SU-DHL-6 (cell line): ENCODE measurements at regions not wholly inside any gene's neighbourhood (a gene's known extent, or its start where the extent isn't known, plus 50 kb on each side); places are given as distances from the start of the nearest gene placed in this dataset.

Experiments used
- H2AFZ ChIP-seq: fragments of 200-600 bp; sonication (generic); 2 replicates; pipeline ENCODE4 v1.6.1; 2014; ENCODE audit warnings: low read depth, mild to moderate bottlenecking, moderate library complexity, mixed read lengths, antibody characterized with exemption, low read length; ENCODE audit not compliant: severe bottlenecking
- H3F3A ChIP-seq: fragments of 200-600 bp; shearing (Covaris generic); 2 replicates; pipeline ENCODE4 v1.6.0; 2016; ENCODE audit warnings: antibody characterized with exemption, mild to moderate bottlenecking; ENCODE audit not compliant: insufficient read depth
- H3K27ac ChIP-seq: fragments of 200-600 bp; sonication (generic); 2 replicates; pipeline ENCODE4 v1.5.1; 2016; ENCODE audit warnings: low read depth, mild to moderate bottlenecking, low read length, moderate library complexity, mixed read lengths
- H3K27me3 ChIP-seq: fragments of 200-600 bp; sonication (generic), shearing (Covaris generic); 2 replicates; pipeline ENCODE4 v1.6.0; 2014; ENCODE audit warnings: mild to moderate bottlenecking, low read length
- H3K36me3 ChIP-seq: fragments of 200-600 bp; sonication (generic); 2 replicates; pipeline ENCODE4 v1.6.1; 2014; ENCODE audit warnings: mild to moderate bottlenecking, low read length, mixed read lengths
- H3K4me2 ChIP-seq: fragments of 300-600, 200-600 bp; shearing (Covaris generic), sonication (generic); 2 replicates; pipeline ENCODE4 v1.6.0; 2014; ENCODE audit warnings: low read length, low read depth, mild to moderate bottlenecking; ENCODE audit not compliant: poor library complexity, severe bottlenecking
- H3K4me3 ChIP-seq: fragments of 200-600 bp; sonication (generic); 2 replicates; pipeline ENCODE4 v1.5.1; 2014; ENCODE audit warnings: antibody characterized with exemption, low read length, mild to moderate bottlenecking, mixed read lengths; ENCODE audit not compliant: insufficient read depth, poor library complexity, severe bottlenecking
- H3K79me2 ChIP-seq: fragments of 200-600 bp; sonication (generic); 2 replicates; pipeline ENCODE4 v1.6.1; 2014; ENCODE audit warnings: mild to moderate bottlenecking, low read length, moderate library complexity; ENCODE audit not compliant: insufficient read depth
- H3K9ac ChIP-seq: fragments of 200-600 bp; sonication (generic); 2 replicates; pipeline ENCODE4 v1.7.0; 2014; ENCODE audit warnings: mild to moderate bottlenecking, low read length
- H3K9me2 ChIP-seq: fragments of 200-600 bp; sonication (generic); replicated peaks from 2 replicates; pipeline ENCODE4 v1.6.1; 2014; ENCODE audit warnings: low read length; ENCODE audit not compliant: insufficient read depth
- H3K9me3 ChIP-seq: fragments of 200-600 bp; sonication (generic); 2 replicates; pipeline ENCODE4 v1.6.1; 2014; ENCODE audit warnings: low read length, mixed read lengths; ENCODE audit not compliant: insufficient read depth
- H4K20me1 ChIP-seq: fragments of 200-600 bp; sonication (generic); 2 replicates; pipeline ENCODE4 v1.6.1; 2014; ENCODE audit warnings: low read depth, mild to moderate bottlenecking, antibody characterized with exemption, low read length, moderate library complexity, mixed read lengths
- EZH2phosphoT487 ChIP-seq: fragments of 200-600 bp; sonication (generic), shearing (Covaris generic); conservative IDR thresholded peaks from 2 replicates; pipeline ENCODE4 v1.6.1; 2018; ENCODE audit warnings: mild to moderate bottlenecking, antibody characterized with exemption, low read length, moderate library complexity, mixed read lengths
- TF ChIP-seq, protein P1 (sequence below): fragments of 200-600 bp; sonication (generic); IDR thresholded peaks from one replicate; pipeline ENCODE4 v1.5.1; 2017; ENCODE audit warnings: antibody characterized with exemption, mild to moderate bottlenecking, low read length, moderate library complexity; ENCODE audit not compliant: insufficient read depth, poor library complexity, severe bottlenecking

- H3K9ac ChIP-seq, result no peak overlapping the region
- H3F3A ChIP-seq, result no peaks in the 10 kb centered on the region
- TF ChIP-seq EZH2phosphoT487, result no peak
- TF ChIP-seq, protein P1, sequence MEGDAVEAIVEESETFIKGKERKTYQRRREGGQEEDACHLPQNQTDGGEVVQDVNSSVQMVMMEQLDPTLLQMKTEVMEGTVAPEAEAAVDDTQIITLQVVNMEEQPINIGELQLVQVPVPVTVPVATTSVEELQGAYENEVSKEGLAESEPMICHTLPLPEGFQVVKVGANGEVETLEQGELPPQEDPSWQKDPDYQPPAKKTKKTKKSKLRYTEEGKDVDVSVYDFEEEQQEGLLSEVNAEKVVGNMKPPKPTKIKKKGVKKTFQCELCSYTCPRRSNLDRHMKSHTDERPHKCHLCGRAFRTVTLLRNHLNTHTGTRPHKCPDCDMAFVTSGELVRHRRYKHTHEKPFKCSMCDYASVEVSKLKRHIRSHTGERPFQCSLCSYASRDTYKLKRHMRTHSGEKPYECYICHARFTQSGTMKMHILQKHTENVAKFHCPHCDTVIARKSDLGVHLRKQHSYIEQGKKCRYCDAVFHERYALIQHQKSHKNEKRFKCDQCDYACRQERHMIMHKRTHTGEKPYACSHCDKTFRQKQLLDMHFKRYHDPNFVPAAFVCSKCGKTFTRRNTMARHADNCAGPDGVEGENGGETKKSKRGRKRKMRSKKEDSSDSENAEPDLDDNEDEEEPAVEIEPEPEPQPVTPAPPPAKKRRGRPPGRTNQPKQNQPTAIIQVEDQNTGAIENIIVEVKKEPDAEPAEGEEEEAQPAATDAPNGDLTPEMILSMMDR, result no peak
- no peak overlapping the region for H3K4me3 ChIP-seq
- H2AFZ ChIP-seq, result no peak overlapping the region
- H3K27ac ChIP-seq, result no peak overlapping the region
- no peaks in the 10 kb centered on the region for H3K9me3 ChIP-seq
- no peaks in the 10 kb centered on the region for H3K79me2 ChIP-seq
- H3K27me3 ChIP-seq, result no peaks in the 10 kb centered on the region
- no peak overlapping the region for H3K4me2 ChIP-seq
- H3K36me3 ChIP-seq, result no peaks in the 10 kb centered on the region
- H4K20me1 ChIP-seq, result no peaks in the 10 kb centered on the region
- no peaks in the 10 kb centered on the region for H3K9me2 ChIP-seq
These were observed 79.2 kb downstream of the EFNB1 start for GRCh38 chrX:68908071-68908470.

DNA sequence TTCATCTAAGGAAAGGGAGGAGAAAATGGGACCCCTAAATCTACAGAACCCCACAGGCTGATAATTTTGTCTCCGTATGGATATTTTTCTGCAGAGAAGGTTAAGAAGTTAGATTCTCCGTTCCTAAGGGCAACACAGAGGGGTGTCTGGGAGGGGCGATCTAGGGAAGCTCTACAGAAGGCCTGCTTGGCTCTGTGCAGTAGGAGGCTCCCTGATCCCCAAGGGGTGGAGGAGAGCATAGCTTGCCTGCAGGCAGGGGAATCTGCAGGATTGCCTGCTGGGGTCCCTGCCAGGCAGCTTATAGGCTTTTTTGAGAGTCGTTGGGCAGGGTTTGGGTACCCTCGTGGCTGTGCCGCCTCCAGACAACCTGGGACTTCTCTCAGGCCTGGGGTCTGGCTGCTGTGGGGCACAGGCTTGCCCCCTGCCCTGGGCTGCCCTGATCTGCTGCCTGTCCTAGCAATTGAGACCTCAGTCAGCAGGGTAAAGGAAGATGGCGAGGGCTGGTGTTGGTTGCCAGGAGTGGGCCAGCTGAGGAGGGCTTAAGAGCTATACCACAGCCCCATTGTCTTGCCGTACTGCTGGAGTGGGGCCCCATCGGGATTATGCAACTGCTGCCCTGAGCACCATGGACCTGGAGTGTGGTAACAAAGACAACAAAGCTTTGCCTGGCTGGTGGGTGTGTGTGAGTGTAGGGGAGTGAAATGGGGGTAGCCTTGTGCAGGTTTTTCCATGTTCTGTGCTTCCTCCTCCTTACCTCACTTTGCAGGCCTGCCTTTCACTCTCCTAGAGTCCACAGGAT is 74.1 kb downstream of the EFNB1 start:
- TF ChIP-seq, protein P1, result no peak
- no peak for TF ChIP-seq EZH2phosphoT487
- Histone ChIP-seq H3K4me2 (no peak overlapping the region), H3K27ac (no peak overlapping the region), H2AFZ (no peak overlapping the region), H3K9ac (no peak overlapping the region), H3K27me3 (no peaks in the 10 kb centered on the region), H3K4me3 (no peak overlapping the region), H4K20me1 (no peaks in the 10 kb centered on the region), H3F3A (no peaks in the 10 kb centered on the region), H3K79me2 (no peaks in the 10 kb centered on the region), H3K9me2 (no peaks in the 10 kb centered on the region), H3K36me3 (no peaks in the 10 kb centered on the region), H3K9me3 (no peaks in the 10 kb centered on the region)

- no peaks in the 10 kb centered on the region for H3K27me3 ChIP-seq
- no peaks in the 10 kb centered on the region for H4K20me1 ChIP-seq
- no peak for TF ChIP-seq EZH2phosphoT487
- TF ChIP-seq, protein P1, result no peak
- no peaks in the 10 kb centered on the region for H3K36me3 ChIP-seq
- H3K4me3 ChIP-seq, result no peak overlapping the region
- no peaks in the 10 kb centered on the region for H3K9me3 ChIP-seq
- no peaks in the 10 kb centered on the region for H3K9me2 ChIP-seq
- no peak overlapping the region for H3K4me2 ChIP-seq
- no peak overlapping the region for H2AFZ ChIP-seq
- H3K9ac ChIP-seq, result no peak overlapping the region
- no peaks in the 10 kb centered on the region for H3F3A ChIP-seq
- H3K27ac ChIP-seq, result no peak overlapping the region
- H3K79me2 ChIP-seq, result no peaks in the 10 kb centered on the region
These were observed 72.7 kb downstream of the EFNB1 start for GRCh38 chrX:68901519-68901918.
